Left hindlimb (tissue), 1 donor: ENCODE measurements at regions not wholly inside any gene's neighbourhood (a gene's known extent, or its start where the extent isn't known, plus 50 kb on each side); places are given as distances from the start of the nearest gene placed in this dataset.
"Not testable (repeated sequence)": the region's sequence is repeated elsewhere in the genome, so short reads cannot be mapped to it uniquely, and the experiment has no call there.

Source experiments
- DNase-seq: peaks from one replicate; pipeline ENCODE4 v3.0.0-alpha.2; 2018

GRCh38 chr18:30622104-30622503 lies 420.4 kb downstream of the DSC3 start:
- DNase-seq = no peak

GRCh38 chr18:30618567-30618966 lies 424.0 kb downstream of the DSC3 start:
- DNase-seq = no peak

- DNase-seq = no peak
These were observed 426.1 kb downstream of the DSC3 start for GRCh38 chr18:30616414-30616813.

GRCh38 chr18:30613467-30613801 lies 429.1 kb downstream of the DSC3 start:
- DNase-seq = no peak

- no peak for DNase-seq
These were observed 441.0 kb downstream of the DSC3 start for GRCh38 chr18:30601541-30601940.

GRCh38 chr18:30597202-30597601 lies 445.3 kb downstream of the DSC3 start:
- DNase-seq = no peak

GRCh38 chr18:30596635-30597034 lies 445.9 kb downstream of the DSC3 start:
- no peak for DNase-seq

GRCh38 chr18:30595942-30596341 lies 446.6 kb downstream of the DSC3 start:
- DNase-seq = no peak

- not testable (repeated sequence) for DNase-seq
These were observed 447.6 kb downstream of the DSC3 start for GRCh38 chr18:30594911-30595310.

GRCh38 chr18:30591462-30591861 lies 451.1 kb downstream of the DSC3 start:
- DNase-seq = no peak

- DNase-seq = no peak
These were observed 453.8 kb downstream of the DSC3 start for GRCh38 chr18:30588673-30589164.

- no peak for DNase-seq
These were observed 458.8 kb downstream of the DSC3 start for GRCh38 chr18:30583768-30584167.

- no peak for DNase-seq
These were observed 460.5 kb downstream of the DSC3 start for GRCh38 chr18:30582078-30582477.

GRCh38 chr18:30578707-30579106 lies 463.8 kb downstream of the DSC3 start:
- no peak for DNase-seq

GRCh38 chr18:30572214-30572613 lies 470.3 kb downstream of the DSC3 start:
- DNase-seq = no peak

- no peak for DNase-seq
These were observed 474.2 kb downstream of the DSC3 start for GRCh38 chr18:30568333-30568732.

GRCh38 chr18:30566877-30567276 lies 475.7 kb downstream of the DSC3 start:
- no peak for DNase-seq

GRCh38 chr18:30562231-30562630 lies 480.3 kb downstream of the DSC3 start:
- no peak for DNase-seq

GRCh38 chr18:30556112-30556511 lies 486.4 kb downstream of the DSC3 start:
- DNase-seq = no peak

- DNase-seq = no peak
These were observed 497.1 kb downstream of the DSC3 start for GRCh38 chr18:30545393-30545792.

- DNase-seq = no peak
These were observed 498.4 kb downstream of the DSC3 start for GRCh38 chr18:30544141-30544540.

- no peak for DNase-seq
These were observed 508.8 kb downstream of the DSC3 start for GRCh38 chr18:30533716-30534115.

GRCh38 chr18:30527917-30528316 lies 514.6 kb downstream of the DSC3 start:
- DNase-seq = no peak

- DNase-seq = no peak
These were observed 515.3 kb downstream of the DSC3 start for GRCh38 chr18:30527226-30527625.

- DNase-seq = no peak
These were observed 520.1 kb downstream of the DSC3 start for GRCh38 chr18:30522288-30522929.
